22Rv1 (cell line): ENCODE measurements at regions not wholly inside any gene's neighbourhood (a gene's known extent, or its start where the extent isn't known, plus 50 kb on each side); places are given as distances from the start of the nearest gene placed in this dataset.

Experiments
- H3K27ac ChIP-seq: fragments of 450-650 bp; 2 replicates; pipeline ENCODE4 v1.5.1; 2017
- CTCF ChIP-seq: fragments of 450-650 bp; IDR thresholded peaks from 2 replicates; pipeline ENCODE4 v1.5.1; 2017; ENCODE audit warnings: mild to moderate bottlenecking
- ZFX ChIP-seq: fragments of 450-650 bp; IDR thresholded peaks from 2 replicates; pipeline ENCODE4 v1.6.1; 2017; ENCODE audit warnings: antibody characterized with exemption, borderline replicate concordance

- no peak overlapping the region for H3K27ac ChIP-seq
- TF ChIP-seq ZFX (no peak), CTCF (no peak)
Measured at GRCh38 chr7:68537051-68537773, 1061.1 kb upstream of the AUTS2 start.

- TF ChIP-seq CTCF (no peak), ZFX (no peak)
- H3K27ac ChIP-seq = no peak overlapping the region
Measured at GRCh38 chr7:68537774-68538071, 1060.6 kb upstream of the AUTS2 start.

- H3K27ac ChIP-seq = no peak overlapping the region
- no peak for TF ChIP-seq CTCF
- no peak for TF ChIP-seq ZFX
Measured at GRCh38 chr7:68542831-68543230, 1055.4 kb upstream of the AUTS2 start.

GRCh38 chr7:68544851-68545250, 1053.4 kb upstream of the AUTS2 start:
- TF ChIP-seq ZFX (no peak), CTCF (no peak)
- no peak overlapping the region for H3K27ac ChIP-seq

GRCh38 chr7:68547181-68547580, 1051.1 kb upstream of the AUTS2 start:
- H3K27ac ChIP-seq = no peak overlapping the region
- TF ChIP-seq ZFX (no peak), CTCF (no peak)

- no peak for TF ChIP-seq ZFX
- TF ChIP-seq CTCF = no peak
- no peak overlapping the region for H3K27ac ChIP-seq
Measured at GRCh38 chr7:68547799-68548198, 1050.5 kb upstream of the AUTS2 start.

- no peak for TF ChIP-seq ZFX
- no peak for TF ChIP-seq CTCF
- H3K27ac ChIP-seq = no peak overlapping the region
Measured at GRCh38 chr7:68550027-68550426, 1048.2 kb upstream of the AUTS2 start.
